Activated T-helper 1 cell treated with anti-CD3 and anti-CD28 coated beads, Interleukin-12 subunit alpha, Interleukin-12 subunit beta, Interleukin-2, Interleukin-4 antibody, amounts not matched to agents 30 ng/mL and 10 ng/mL and 1 ng/mL, durations not matched to agents 14 hours and 24 hours and 36 hours (primary cell): ENCODE measurements at regions not wholly inside any gene's neighbourhood (a gene's known extent, or its start where the extent isn't known, plus 50 kb on each side); places are given as distances from the start of the nearest gene placed in this dataset.

Experiments used
- DNase-seq: peaks from one replicate; pipeline ENCODE4 v3.0.0; 2021; ENCODE audit warnings: low spot score
- H3K27ac Mint-ChIP-seq: one replicate; pipeline ENCODE4 v1.8.0; 2021; ENCODE audit warnings: mild to moderate bottlenecking, mixed read lengths
- H3K27me3 Mint-ChIP-seq: one replicate; pipeline ENCODE4 v1.8.0; 2022; ENCODE audit warnings: mild to moderate bottlenecking, moderate library complexity, mixed read lengths; ENCODE audit not compliant: insufficient read depth
- H3K36me3 Mint-ChIP-seq: one replicate; pipeline ENCODE4 v1.8.0; 2021; ENCODE audit warnings: low read depth, mixed read lengths
- H3K4me1 Mint-ChIP-seq: one replicate; pipeline ENCODE4 v1.8.0; 2021; ENCODE audit warnings: low read depth, mixed read lengths
- H3K4me3 Mint-ChIP-seq: one replicate; pipeline ENCODE4 v1.8.0; 2021; ENCODE audit warnings: mild to moderate bottlenecking, moderate library complexity, mixed read lengths
- H3K9me3 Mint-ChIP-seq: one replicate; pipeline ENCODE4 v1.8.0; 2021; ENCODE audit warnings: mixed read lengths
- intact Hi-C: fragments of 100-400 bp; cut with micrococcal nuclease; formaldehyde crosslinking; loops from one replicate; pipeline ENCODE4 v1.15.1; 2024

GRCh38 chr5:89930591-89931392 is 478.8 kb downstream of the CETN3 start:
- Mint-ChIP-seq H3K36me3 (no peaks in the 10 kb centered on the region), H3K4me1 (no peaks in the 10 kb centered on the region), H3K9me3 (no peaks in the 10 kb centered on the region), H3K27me3 (no peaks in the 10 kb centered on the region), H3K27ac (no peak overlapping the region), H3K4me3 (no peak overlapping the region)
- no peak for DNase-seq
- intact Hi-C loops, result no loop called here

- H3K36me3 Mint-ChIP-seq, result no peaks in the 10 kb centered on the region
- H3K27ac Mint-ChIP-seq, result no peak overlapping the region
- no peak for DNase-seq
- intact Hi-C loops, result no loop called here
- no peaks in the 10 kb centered on the region for H3K27me3 Mint-ChIP-seq
- H3K4me3 Mint-ChIP-seq, result no peak overlapping the region
- H3K9me3 Mint-ChIP-seq, result no peaks in the 10 kb centered on the region
- H3K4me1 Mint-ChIP-seq, result no peaks in the 10 kb centered on the region
Measured at GRCh38 chr5:89929834-89930233, 479.7 kb downstream of the CETN3 start.

GRCh38 chr5:89929173-89929572 is 480.4 kb downstream of the CETN3 start:
- intact Hi-C loops, result no loop called here
- H3K27ac Mint-ChIP-seq, result no peak overlapping the region
- H3K27me3 Mint-ChIP-seq, result no peaks in the 10 kb centered on the region
- DNase-seq, result no peak
- no peaks in the 10 kb centered on the region for H3K36me3 Mint-ChIP-seq
- no peaks in the 10 kb centered on the region for H3K4me1 Mint-ChIP-seq
- no peaks in the 10 kb centered on the region for H3K9me3 Mint-ChIP-seq
- H3K4me3 Mint-ChIP-seq, result no peak overlapping the region

- no peaks in the 10 kb centered on the region for H3K9me3 Mint-ChIP-seq
- intact Hi-C loops, result no loop called here
Measured at GRCh38 chr5:89922161-89922560, 487.4 kb downstream of the CETN3 start.

GRCh38 chr5:89917112-89917511 is 492.4 kb downstream of the CETN3 start:
- Mint-ChIP-seq H3K9me3 (no peaks in the 10 kb centered on the region), H3K4me3 (no peak overlapping the region), H3K36me3 (no peaks in the 10 kb centered on the region), H3K4me1 (no peaks in the 10 kb centered on the region), H3K27me3 (no peaks in the 10 kb centered on the region), H3K27ac (no peak overlapping the region)
- DNase-seq, result no peak
- intact Hi-C loops, result no loop called here

More at GRCh38 chr5:89922161-89922560, 487.4 kb downstream of the CETN3 start:
- Mint-ChIP-seq H3K4me1 (no peaks in the 10 kb centered on the region), H3K4me3 (no peak overlapping the region), H3K27me3 (no peaks in the 10 kb centered on the region), H3K36me3 (no peaks in the 10 kb centered on the region), H3K27ac (no peak overlapping the region)
- DNase-seq, result no peak

GRCh38 chr5:89916131-89916530 is 493.4 kb downstream of the CETN3 start:
- Mint-ChIP-seq H3K4me3 (no peak overlapping the region), H3K36me3 (no peaks in the 10 kb centered on the region), H3K4me1 (no peaks in the 10 kb centered on the region), H3K27me3 (no peaks in the 10 kb centered on the region), H3K27ac (no peak overlapping the region), H3K9me3 (no peaks in the 10 kb centered on the region)
- DNase-seq, result no peak
- intact Hi-C loops, result no loop called here

GRCh38 chr5:89908876-89909275 is 500.7 kb downstream of the CETN3 start:
- H3K9me3 Mint-ChIP-seq, result no peaks in the 10 kb centered on the region
- H3K27me3 Mint-ChIP-seq, result no peaks in the 10 kb centered on the region
- intact Hi-C loops, result no loop called here
- H3K36me3 Mint-ChIP-seq, result no peaks in the 10 kb centered on the region
- no peak overlapping the region for H3K4me3 Mint-ChIP-seq
- no peak for DNase-seq
- no peak overlapping the region for H3K27ac Mint-ChIP-seq
- H3K4me1 Mint-ChIP-seq, result no peaks in the 10 kb centered on the region

GRCh38 chr5:89904442-89904841 is 505.1 kb downstream of the CETN3 start:
- no peak for DNase-seq
- intact Hi-C loops, result no loop called here
- no peaks in the 10 kb centered on the region for H3K4me1 Mint-ChIP-seq
- H3K9me3 Mint-ChIP-seq, result no peaks in the 10 kb centered on the region
- H3K27ac Mint-ChIP-seq, result no peak overlapping the region
- H3K36me3 Mint-ChIP-seq, result no peaks in the 10 kb centered on the region
- H3K27me3 Mint-ChIP-seq, result no peaks in the 10 kb centered on the region
- H3K4me3 Mint-ChIP-seq, result no peak overlapping the region

GRCh38 chr5:89901983-89902382 is 507.6 kb downstream of the CETN3 start:
- intact Hi-C loops, result no loop called here
- no peak for DNase-seq
- no peaks in the 10 kb centered on the region for H3K9me3 Mint-ChIP-seq
- H3K27ac Mint-ChIP-seq, result no peak overlapping the region
- no peaks in the 10 kb centered on the region for H3K4me1 Mint-ChIP-seq
- no peak overlapping the region for H3K4me3 Mint-ChIP-seq
- H3K27me3 Mint-ChIP-seq, result no peaks in the 10 kb centered on the region
- H3K36me3 Mint-ChIP-seq, result no peaks in the 10 kb centered on the region

GRCh38 chr5:89901346-89901745 is 508.2 kb downstream of the CETN3 start:
- intact Hi-C loops, result no loop called here
- Mint-ChIP-seq H3K9me3 (no peaks in the 10 kb centered on the region), H3K27ac (no peak overlapping the region), H3K36me3 (no peaks in the 10 kb centered on the region), H3K4me3 (no peak overlapping the region), H3K4me1 (no peaks in the 10 kb centered on the region), H3K27me3 (no peaks in the 10 kb centered on the region)
- DNase-seq, result no peak

GRCh38 chr5:89900346-89900745 is 509.2 kb downstream of the CETN3 start:
- Mint-ChIP-seq H3K4me3 (no peak overlapping the region), H3K36me3 (no peaks in the 10 kb centered on the region), H3K27me3 (no peaks in the 10 kb centered on the region), H3K27ac (no peak overlapping the region), H3K9me3 (no peaks in the 10 kb centered on the region), H3K4me1 (no peaks in the 10 kb centered on the region)
- no peak for DNase-seq
- intact Hi-C loops, result no loop called here

GRCh38 chr5:89899559-89899958 is 510.0 kb downstream of the CETN3 start:
- no peak for DNase-seq
- Mint-ChIP-seq H3K36me3 (no peaks in the 10 kb centered on the region), H3K4me3 (no peak overlapping the region), H3K9me3 (no peaks in the 10 kb centered on the region), H3K4me1 (no peaks in the 10 kb centered on the region), H3K27me3 (no peaks in the 10 kb centered on the region), H3K27ac (no peak overlapping the region)
- intact Hi-C loops, result no loop called here

GRCh38 chr5:89893546-89893945 is 516.0 kb downstream of the CETN3 start:
- no peaks in the 10 kb centered on the region for H3K27me3 Mint-ChIP-seq
- intact Hi-C loops, result no loop called here
- no peak overlapping the region for H3K4me3 Mint-ChIP-seq
- no peaks in the 10 kb centered on the region for H3K4me1 Mint-ChIP-seq
- DNase-seq, result no peak
- H3K36me3 Mint-ChIP-seq, result no peaks in the 10 kb centered on the region
- peaks cover 19% of the 10 kb centered on the region for H3K9me3 Mint-ChIP-seq
- no peak overlapping the region for H3K27ac Mint-ChIP-seq

GRCh38 chr5:89885670-89886069 is 523.9 kb downstream of the CETN3 start:
- intact Hi-C loops, result no loop called here
- Mint-ChIP-seq H3K4me1 (no peaks in the 10 kb centered on the region), H3K36me3 (no peaks in the 10 kb centered on the region), H3K27me3 (no peaks in the 10 kb centered on the region), H3K4me3 (no peak overlapping the region), H3K9me3 (no peaks in the 10 kb centered on the region), H3K27ac (no peak overlapping the region)
- no peak for DNase-seq
